Iris pigment epithelial cell (primary cell): ENCODE measurements at regions not wholly inside any gene's neighbourhood (a gene's known extent, or its start where the extent isn't known, plus 50 kb on each side); places are given as distances from the start of the nearest gene placed in this dataset.
A peak's percentile ranks its signal among the peaks of the same experiment; 100 is the strongest.

Experiments used
- DNase-seq: peaks from one replicate; pipeline ENCODE4 v3.0.0-alpha.2; 2011; ENCODE audit warnings: low read depth

GRCh38 chr1:73644198-73644597 is 553.8 kb downstream of the LRRIQ3 start:
- no peak for DNase-seq

GRCh38 chr1:73639494-73639893 is 558.5 kb downstream of the LRRIQ3 start:
- no peak for DNase-seq

- DNase-seq: no peak
Measured at GRCh38 chr1:73637264-73637663, 560.7 kb downstream of the LRRIQ3 start.

GRCh38 chr1:73635021-73635420 is 563.0 kb downstream of the LRRIQ3 start:
- no peak for DNase-seq

DNA sequence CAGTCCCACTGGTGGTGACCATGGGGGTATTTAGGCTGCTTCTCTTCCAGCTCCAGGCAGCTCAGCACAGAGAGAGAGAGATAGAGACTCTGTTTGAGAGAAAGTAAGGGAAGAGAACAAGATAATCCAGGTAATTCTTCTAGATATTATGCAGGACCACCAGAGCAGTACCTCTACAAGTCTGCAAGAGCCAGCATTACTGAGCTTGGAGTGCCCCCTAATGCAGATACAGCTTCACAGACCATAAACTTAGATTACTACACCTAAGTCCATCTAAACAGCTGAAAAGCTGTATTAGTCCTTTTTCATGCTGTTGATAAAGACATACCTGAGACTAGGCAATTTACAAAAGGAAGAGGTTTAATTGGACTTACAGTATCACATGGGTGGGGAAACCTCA is 570.3 kb downstream of the LRRIQ3 start:
- no peak for DNase-seq

GRCh38 chr1:73626326-73626725 is 571.6 kb downstream of the LRRIQ3 start:
- no peak for DNase-seq

DNA sequence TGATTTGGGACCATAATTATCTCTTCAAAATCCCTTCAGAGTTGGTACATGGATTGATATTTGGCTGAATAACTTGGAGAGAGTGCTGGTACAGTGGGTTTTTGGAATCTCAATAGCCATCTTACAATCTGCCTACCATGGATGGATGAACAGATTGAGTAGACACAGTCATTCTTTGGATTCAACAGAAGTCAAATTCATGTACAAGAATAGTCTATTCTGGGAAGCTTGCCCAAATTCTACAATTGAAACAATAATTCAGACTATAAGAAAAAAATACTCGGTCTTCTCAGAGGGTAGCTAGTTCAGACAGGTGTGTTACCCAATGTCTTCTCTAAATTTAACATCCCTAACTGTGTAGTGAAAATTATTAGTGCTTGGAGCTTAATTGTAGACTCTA is 574.0 kb downstream of the LRRIQ3 start:
- no peak for DNase-seq

- no peak for DNase-seq
Measured at GRCh38 chr1:73617145-73617544, 580.8 kb downstream of the LRRIQ3 start.

GRCh38 chr1:73611681-73612080 is 586.3 kb downstream of the LRRIQ3 start:
- DNase-seq: no peak

- peak; percentile 1 for DNase-seq
Measured at GRCh38 chr1:73604739-73605138, 593.2 kb downstream of the LRRIQ3 start.

DNA sequence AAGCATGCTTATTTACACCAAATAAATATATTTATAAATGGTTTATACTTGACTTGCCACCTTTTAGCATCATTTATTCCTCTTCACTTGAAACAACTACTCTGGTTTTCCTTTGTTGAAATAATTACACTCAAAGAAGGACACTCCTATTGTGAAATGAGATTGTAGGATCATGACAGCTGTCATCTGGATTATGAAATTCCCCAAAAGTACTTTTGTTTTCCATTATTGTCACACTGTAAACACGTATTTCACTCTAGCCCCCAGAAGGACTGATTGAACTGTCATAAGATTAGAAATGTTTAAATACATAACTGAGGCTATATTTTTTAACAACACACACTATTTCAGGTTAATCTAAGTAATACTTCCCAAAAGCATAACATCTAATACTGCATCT is 593.8 kb downstream of the LRRIQ3 start:
- no peak for DNase-seq

DNA sequence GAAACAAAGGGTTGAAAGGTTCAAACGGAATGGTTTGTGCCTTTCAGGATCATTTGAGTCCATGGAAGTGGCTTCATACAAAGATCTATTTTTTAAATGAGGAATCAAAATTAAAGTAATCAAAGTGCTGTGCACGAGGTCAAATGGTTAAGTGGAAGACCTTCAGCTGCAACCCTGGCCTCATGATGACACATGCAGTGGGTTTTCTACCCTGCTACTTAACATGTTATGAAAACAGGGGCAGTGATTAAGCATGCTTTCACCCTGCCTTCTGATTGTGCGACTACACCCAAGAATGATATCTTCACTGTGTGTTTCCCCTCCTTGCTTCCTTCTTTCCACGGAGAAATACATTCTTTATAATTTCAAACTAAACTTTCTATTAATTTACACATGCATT is 604.2 kb downstream of the LRRIQ3 start:
- DNase-seq: no peak

GRCh38 chr1:73593364-73593763 is 604.6 kb downstream of the LRRIQ3 start:
- peak; percentile 34 for DNase-seq

GRCh38 chr1:73587080-73587479 is 610.9 kb downstream of the LRRIQ3 start:
- DNase-seq: no peak

- DNase-seq: no peak
Measured at GRCh38 chr1:73577206-73577605, 620.8 kb downstream of the LRRIQ3 start.

DNA sequence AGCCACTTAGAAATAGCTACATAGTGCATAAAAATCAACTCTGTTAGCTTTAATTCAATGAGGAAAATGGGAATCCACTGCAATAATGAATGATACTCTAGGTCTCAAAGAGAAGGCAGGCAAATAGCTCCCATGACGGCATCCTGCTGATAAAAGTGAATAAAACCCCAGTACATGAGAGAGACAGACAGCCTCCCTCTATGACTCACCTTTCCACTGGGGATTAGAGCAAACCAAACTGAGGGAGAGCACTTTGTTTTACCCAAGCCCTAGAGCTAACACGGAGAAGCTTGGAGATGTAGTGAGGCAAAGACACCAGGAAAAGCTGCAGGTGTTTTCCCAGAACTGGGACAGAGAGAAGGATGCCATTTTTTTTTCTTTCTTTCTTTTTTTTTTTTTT is 621.9 kb downstream of the LRRIQ3 start:
- no peak for DNase-seq

DNA sequence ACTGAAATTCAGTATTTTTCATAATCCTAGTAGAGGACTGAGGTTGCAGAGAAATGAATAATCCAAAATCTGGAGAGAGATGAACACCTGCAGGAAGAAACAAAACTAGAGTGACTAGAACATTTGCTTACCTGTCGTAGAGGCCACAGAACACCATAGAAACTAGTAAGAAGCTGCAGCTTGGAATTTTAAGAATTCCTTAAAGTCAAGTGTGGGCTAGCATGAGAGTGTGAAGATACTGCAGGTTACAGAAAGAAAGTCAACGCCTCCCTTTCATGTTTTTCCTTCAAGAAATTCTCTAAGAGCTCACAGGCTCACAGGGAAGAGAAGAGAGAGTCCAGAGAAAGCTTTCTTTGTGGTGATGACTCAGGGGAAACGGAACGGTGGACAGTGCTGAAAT is 633.7 kb downstream of the LRRIQ3 start:
- no peak for DNase-seq

DNA sequence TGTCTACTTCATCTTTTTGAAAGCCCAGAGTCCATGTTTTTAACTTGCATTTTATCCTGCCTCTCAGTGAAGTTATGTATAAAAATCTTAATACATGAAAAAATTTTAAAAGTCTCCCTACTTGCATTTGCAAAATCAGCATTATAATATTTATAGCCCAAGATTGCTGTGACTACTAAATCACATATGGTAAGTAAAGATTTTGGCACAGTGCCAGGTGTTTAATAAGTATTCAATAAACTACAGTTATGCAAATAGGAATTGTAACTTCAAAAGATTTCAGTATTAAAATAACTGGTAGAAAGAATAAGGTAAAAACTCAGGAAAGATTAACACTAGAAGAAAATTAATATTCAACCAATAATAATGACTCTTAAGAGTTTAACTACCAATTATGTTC is 641.7 kb downstream of the LRRIQ3 start:
- no peak for DNase-seq

GRCh38 chr1:73537400-73537799 is 660.6 kb downstream of the LRRIQ3 start:
- no peak for DNase-seq

GRCh38 chr1:73517603-73518191 is 680.3 kb downstream of the LRRIQ3 start:
- no peak for DNase-seq

GRCh38 chr1:73516451-73516850 is 681.5 kb downstream of the LRRIQ3 start:
- no peak for DNase-seq

GRCh38 chr1:73511038-73511437 is 686.9 kb downstream of the LRRIQ3 start:
- peak; percentile 1 for DNase-seq

DNA sequence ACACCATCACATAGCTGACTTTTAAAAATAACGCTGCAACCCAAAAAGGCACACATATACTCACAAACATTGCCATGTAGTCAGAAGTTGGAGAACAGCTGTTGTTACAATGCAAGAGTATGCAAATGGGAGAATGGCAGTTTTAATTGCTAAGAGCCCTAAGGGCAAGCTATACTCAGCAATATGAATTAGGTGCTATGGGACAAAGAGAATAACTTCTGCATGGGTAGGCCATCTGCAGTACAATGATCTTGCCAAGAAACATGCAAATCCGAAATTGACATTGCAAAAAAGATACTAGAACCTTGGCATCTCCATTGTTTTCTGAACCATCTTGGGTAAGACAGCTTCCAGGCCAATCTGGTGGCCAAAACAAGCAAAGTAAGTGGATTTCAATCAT is 697.8 kb downstream of the LRRIQ3 start:
- no peak for DNase-seq

GRCh38 chr1:73499671-73500070 is 698.3 kb downstream of the LRRIQ3 start:
- DNase-seq: no peak

GRCh38 chr1:73491621-73492020 is 706.4 kb downstream of the LRRIQ3 start:
- DNase-seq: no peak
